ENCODE measurements at regions not wholly inside any gene's neighbourhood (a gene's known extent, or its start where the extent isn't known, plus 50 kb on each side); places are given as distances from the start of the nearest gene placed in this dataset.

- intact Hi-C loops (cut with DNase I) = no loop called here
- H3K9me3 ChIP-seq (ENCODE audit: control insufficient read depth, low read length) = no peaks in the 10 kb centered on the region
- H3K27ac ChIP-seq (ENCODE audit: low read depth in 1 of 2, low read length in 2 of 2) = no peak overlapping the region
- H3K36me3 ChIP-seq (ENCODE audit: control insufficient read depth in 1 of 2, insufficient read depth in 2 of 2, low read length in 1 of 2) = no peaks in the 10 kb centered on the region
- H3K4me3 ChIP-seq (ENCODE audit: low read length in 2 of 2) = no peak overlapping the region
- ATAC-seq (ENCODE audit: low FRiP score) (no peak), DNase-seq (no peak)
- H3K27me3 ChIP-seq (ENCODE audit: control insufficient read depth in 1 of 2, insufficient read depth in 2 of 2, low read length in 1 of 2) = no peaks in the 10 kb centered on the region
- 76 to 87% methylated on average over 4 of the region's 4 CpGs for WGBS, 2 donors
- no peaks in the 10 kb centered on the region for H3K4me1 ChIP-seq (ENCODE audit: control insufficient read depth in 1 of 2, insufficient read depth in 2 of 2, low read length in 2 of 2)
Observed at GRCh38 chr3:86814321-86814720, 176.6 kb downstream of the VGLL3 start.

GRCh38 chr3:86801921-86802320, 189.0 kb downstream of the VGLL3 start:
- H3K27me3 ChIP-seq (ENCODE audit: control insufficient read depth in 1 of 2, insufficient read depth in 2 of 2, low read length in 1 of 2) = no peaks in the 10 kb centered on the region
- no peak for DNase-seq
- H3K4me1 ChIP-seq (ENCODE audit: control insufficient read depth in 1 of 2, insufficient read depth in 2 of 2, low read length in 2 of 2) = no peaks in the 10 kb centered on the region
- peaks cover 2% of the 10 kb centered on the region for H3K9me3 ChIP-seq (ENCODE audit: control insufficient read depth, low read length)
- H3K36me3 ChIP-seq (ENCODE audit: control insufficient read depth in 1 of 2, insufficient read depth in 2 of 2, low read length in 1 of 2) = no peaks in the 10 kb centered on the region
- H3K4me3 ChIP-seq (ENCODE audit: low read length in 2 of 2) = no peak overlapping the region
- ATAC-seq (ENCODE audit: low FRiP score) = no peak
- intact Hi-C loops (cut with DNase I) = no loop called here
- 55 to 62% methylated on average over 3 of the region's 3 CpGs for WGBS, 2 donors
- H3K27ac ChIP-seq (ENCODE audit: low read depth in 1 of 2, low read length in 2 of 2) = no peak overlapping the region

GRCh38 chr3:86801066-86801465, 189.9 kb downstream of the VGLL3 start:
- no peak for ATAC-seq (ENCODE audit: low FRiP score)
- no peak for DNase-seq
- Histone ChIP-seq H3K4me3 (ENCODE audit: low read length in 2 of 2) (no peak overlapping the region), H3K27me3 (ENCODE audit: control insufficient read depth in 1 of 2, insufficient read depth in 2 of 2, low read length in 1 of 2) (no peaks in the 10 kb centered on the region), H3K4me1 (ENCODE audit: control insufficient read depth in 1 of 2, insufficient read depth in 2 of 2, low read length in 2 of 2) (no peaks in the 10 kb centered on the region), H3K9me3 (ENCODE audit: control insufficient read depth, low read length) (peaks cover 2% of the 10 kb centered on the region), H3K36me3 (ENCODE audit: control insufficient read depth in 1 of 2, insufficient read depth in 2 of 2, low read length in 1 of 2) (no peaks in the 10 kb centered on the region), H3K27ac (ENCODE audit: low read depth in 1 of 2, low read length in 2 of 2) (no peak overlapping the region)
- 56 to 62% methylated on average over 1 of the region's 1 CpG for WGBS, 2 donors
- intact Hi-C loops (cut with DNase I) = no loop called here

GRCh38 chr3:86800116-86800515, 190.8 kb downstream of the VGLL3 start:
- no peak for ATAC-seq (ENCODE audit: low FRiP score)
- 77 to 86% methylated on average over 3 of the region's 3 CpGs for WGBS, 2 donors
- intact Hi-C loops (cut with DNase I) = no loop called here

GRCh38 chr3:86797946-86798345, 193.0 kb downstream of the VGLL3 start:
- Histone ChIP-seq H3K4me1 (ENCODE audit: control insufficient read depth in 1 of 2, insufficient read depth in 2 of 2, low read length in 2 of 2) (peaks cover 0 to 3% of the 10 kb centered on the region in 2 donors), H3K4me3 (ENCODE audit: low read length in 2 of 2) (no peak overlapping the region), H3K27ac (ENCODE audit: low read depth in 1 of 2, low read length in 2 of 2) (no peak overlapping the region), H3K9me3 (ENCODE audit: control insufficient read depth, low read length) (no peaks in the 10 kb centered on the region), H3K27me3 (ENCODE audit: control insufficient read depth in 1 of 2, insufficient read depth in 2 of 2, low read length in 1 of 2) (no peaks in the 10 kb centered on the region), H3K36me3 (ENCODE audit: control insufficient read depth in 1 of 2, insufficient read depth in 2 of 2, low read length in 1 of 2) (no peaks in the 10 kb centered on the region)
- DNase-seq (no peak), ATAC-seq (ENCODE audit: low FRiP score) (no peak)
- WGBS, 2 donors = 88 to 97% methylated on average over 1 of the region's 1 CpG
- intact Hi-C loops (cut with DNase I) = loop anchor here in 1 of 2 donors (10.0 kb wide), 1 partner anchor 177 kb away; no protein-coding TSS in a partner anchor

More at GRCh38 chr3:86800116-86800515, 190.8 kb downstream of the VGLL3 start:
- Histone ChIP-seq H3K4me1 (ENCODE audit: control insufficient read depth in 1 of 2, insufficient read depth in 2 of 2, low read length in 2 of 2) (no peaks in the 10 kb centered on the region), H3K4me3 (ENCODE audit: low read length in 2 of 2) (no peak overlapping the region), H3K27me3 (ENCODE audit: control insufficient read depth in 1 of 2, insufficient read depth in 2 of 2, low read length in 1 of 2) (no peaks in the 10 kb centered on the region), H3K36me3 (ENCODE audit: control insufficient read depth in 1 of 2, insufficient read depth in 2 of 2, low read length in 1 of 2) (no peaks in the 10 kb centered on the region), H3K27ac (ENCODE audit: low read depth in 1 of 2, low read length in 2 of 2) (no peak overlapping the region), H3K9me3 (ENCODE audit: control insufficient read depth, low read length) (no peaks in the 10 kb centered on the region)
- no peak for DNase-seq

- H3K27me3 ChIP-seq (ENCODE audit: control insufficient read depth in 1 of 2, insufficient read depth in 2 of 2, low read length in 1 of 2) = no peaks in the 10 kb centered on the region
- peak overlapping the region; percentile 78 to 93 for H3K27ac ChIP-seq (ENCODE audit: low read depth in 1 of 2, low read length in 2 of 2)
- intact Hi-C loops (cut with DNase I) = loop anchor here (5.0 to 10.0 kb wide), 2 partner anchors 180 to 198 kb away; partner anchors contain the start of gene VGLL3 (in 1 of the 2)
- 9 to 14% methylated on average over 3 of the region's 3 CpGs for WGBS, 2 donors
- peak overlapping the region; percentile 26 to 41 for H3K4me3 ChIP-seq (ENCODE audit: low read length in 2 of 2)
- no peak for ATAC-seq (ENCODE audit: low FRiP score)
- no peaks in the 10 kb centered on the region for H3K9me3 ChIP-seq (ENCODE audit: control insufficient read depth, low read length)
- no peak for DNase-seq
- no peaks in the 10 kb centered on the region for H3K36me3 ChIP-seq (ENCODE audit: control insufficient read depth in 1 of 2, insufficient read depth in 2 of 2, low read length in 1 of 2)
- peaks cover 0 to 3% of the 10 kb centered on the region in 2 donors for H3K4me1 ChIP-seq (ENCODE audit: control insufficient read depth in 1 of 2, insufficient read depth in 2 of 2, low read length in 2 of 2)
Observed at GRCh38 chr3:86794361-86795065, 196.4 kb downstream of the VGLL3 start.

- ATAC-seq (ENCODE audit: low FRiP score) (peak; percentile 92), DNase-seq (no peak)
- H3K9me3 ChIP-seq (ENCODE audit: control insufficient read depth, low read length) = no peaks in the 10 kb centered on the region
- H3K4me3 ChIP-seq (ENCODE audit: low read length in 2 of 2) = no peak overlapping the region
- no peaks in the 10 kb centered on the region for H3K27me3 ChIP-seq (ENCODE audit: control insufficient read depth in 1 of 2, insufficient read depth in 2 of 2, low read length in 1 of 2)
- H3K4me1 ChIP-seq (ENCODE audit: control insufficient read depth in 1 of 2, insufficient read depth in 2 of 2, low read length in 2 of 2) = peaks cover 0 to 3% of the 10 kb centered on the region in 2 donors
- 3 to 12% methylated on average over 1 of the region's 1 CpG for WGBS, 2 donors
- H3K27ac ChIP-seq (ENCODE audit: low read depth in 1 of 2, low read length in 2 of 2) = peak overlapping the region; percentile 79 to 93
- no peaks in the 10 kb centered on the region for H3K36me3 ChIP-seq (ENCODE audit: control insufficient read depth in 1 of 2, insufficient read depth in 2 of 2, low read length in 1 of 2)
- intact Hi-C loops (cut with DNase I) = loop anchor here (5.0 to 10.0 kb wide), 2 partner anchors 181 to 199 kb away; partner anchors contain the start of gene VGLL3 (in 1 of the 2)
Observed at GRCh38 chr3:86793786-86794185, 197.2 kb downstream of the VGLL3 start.

GRCh38 chr3:86792316-86792715, 198.6 kb downstream of the VGLL3 start:
- Histone ChIP-seq H3K4me1 (ENCODE audit: control insufficient read depth in 1 of 2, insufficient read depth in 2 of 2, low read length in 2 of 2) (peaks cover 0 to 3% of the 10 kb centered on the region in 2 donors), H3K9me3 (ENCODE audit: control insufficient read depth, low read length) (no peaks in the 10 kb centered on the region), H3K27ac (ENCODE audit: low read depth in 1 of 2, low read length in 2 of 2) (no peak overlapping the region), H3K36me3 (ENCODE audit: control insufficient read depth in 1 of 2, insufficient read depth in 2 of 2, low read length in 1 of 2) (no peaks in the 10 kb centered on the region), H3K4me3 (ENCODE audit: low read length in 2 of 2) (no peak overlapping the region), H3K27me3 (ENCODE audit: control insufficient read depth in 1 of 2, insufficient read depth in 2 of 2, low read length in 1 of 2) (no peaks in the 10 kb centered on the region)
- intact Hi-C loops (cut with DNase I) = loop anchor here (5.0 to 10.0 kb wide), 2 partner anchors 182 to 200 kb away; partner anchors contain the start of gene VGLL3 (in 1 of the 2)
- no peak for DNase-seq
- ATAC-seq (ENCODE audit: low FRiP score) = no peak
